SIG-M5 treated with dmso at 0.1 percent for 504 hours (cell line): ENCODE measurements at regions not wholly inside any gene's neighbourhood (a gene's known extent, or its start where the extent isn't known, plus 50 kb on each side); places are given as distances from the start of the nearest gene placed in this dataset.

Experiments
- DNase-seq: peaks from one replicate; lab custom pipeline; 2025; ENCODE audit not compliant: unreplicated experiment; lab: John Stamatoyannopoulos, UW

DNA sequence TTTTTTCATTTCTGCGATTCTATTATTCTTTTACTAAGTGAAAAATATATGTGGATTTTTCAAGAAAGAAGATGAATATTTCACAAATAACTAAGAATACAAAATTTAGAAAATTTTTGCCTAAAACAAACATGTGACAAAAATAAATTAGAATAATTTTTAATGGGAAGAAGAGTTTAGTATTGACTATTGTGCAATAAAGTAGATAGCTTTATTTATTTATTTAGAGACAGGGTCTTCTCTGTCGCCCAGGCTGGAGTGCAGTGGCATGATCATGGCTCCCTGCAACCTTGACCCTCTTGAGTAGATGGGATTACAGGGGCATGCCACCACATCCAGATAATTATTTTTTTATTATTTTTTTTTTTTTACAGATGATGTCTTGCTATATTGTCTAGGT lies 95.3 kb upstream of the PAQR3 start:
- no peak for DNase-seq

DNA sequence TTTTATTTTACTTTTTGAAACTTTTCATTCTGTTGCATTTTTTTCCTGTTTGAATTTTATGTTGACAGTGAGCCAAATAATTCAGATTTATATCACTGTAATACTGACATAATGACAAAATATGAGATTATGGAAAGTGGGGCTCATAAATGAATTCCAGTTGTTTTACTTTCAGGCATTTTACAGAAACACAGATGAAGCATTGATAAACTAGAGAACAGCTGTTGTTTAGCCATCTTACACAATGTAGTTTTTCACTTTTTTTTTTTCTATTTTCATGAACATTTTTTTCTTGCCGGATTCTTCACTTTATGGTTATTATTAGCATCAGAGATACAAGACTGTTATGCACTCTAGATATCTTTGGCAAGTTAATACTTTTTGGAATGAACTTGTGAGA lies 91.7 kb upstream of the PAQR3 start:
- no peak for DNase-seq

DNA sequence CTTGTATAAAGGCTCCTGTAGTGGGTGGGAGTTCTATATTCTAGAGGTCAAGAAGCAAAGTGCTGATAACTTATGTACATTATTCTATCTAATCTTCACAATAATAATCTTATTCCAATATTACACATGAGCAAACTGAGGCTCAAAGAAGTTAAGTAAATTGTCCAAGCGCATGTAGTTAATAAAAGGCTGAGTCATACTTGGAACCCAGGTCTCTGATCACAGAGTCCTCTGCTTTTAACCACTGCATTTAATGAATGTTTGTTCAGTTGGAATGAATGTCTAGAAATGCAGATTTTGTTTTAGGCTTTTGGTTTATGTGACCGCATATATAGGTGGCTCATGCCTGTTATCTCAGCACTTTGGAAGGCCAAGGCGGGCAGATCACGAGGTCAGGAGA lies 88.4 kb upstream of the PAQR3 start:
- DNase-seq = no peak

DNA sequence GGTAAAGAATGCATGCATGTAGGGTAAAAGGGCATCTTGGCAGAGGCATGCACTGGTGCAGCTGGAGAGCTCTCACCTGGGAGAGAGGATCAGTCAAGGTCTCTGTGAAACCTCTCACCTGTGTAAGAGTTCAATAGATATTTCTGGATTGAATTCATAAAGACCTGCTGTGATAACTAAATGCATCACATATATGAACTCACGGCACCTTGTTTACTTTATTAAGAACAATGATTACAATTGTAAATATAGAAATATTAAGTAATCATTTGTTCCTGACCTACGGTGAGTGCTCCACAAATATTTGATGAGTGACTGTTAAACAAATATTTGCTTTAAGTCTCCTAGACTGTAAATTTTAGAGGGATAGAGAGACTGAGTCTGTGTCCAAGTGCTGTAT lies 85.9 kb upstream of the PAQR3 start:
- DNase-seq = no peak

DNA sequence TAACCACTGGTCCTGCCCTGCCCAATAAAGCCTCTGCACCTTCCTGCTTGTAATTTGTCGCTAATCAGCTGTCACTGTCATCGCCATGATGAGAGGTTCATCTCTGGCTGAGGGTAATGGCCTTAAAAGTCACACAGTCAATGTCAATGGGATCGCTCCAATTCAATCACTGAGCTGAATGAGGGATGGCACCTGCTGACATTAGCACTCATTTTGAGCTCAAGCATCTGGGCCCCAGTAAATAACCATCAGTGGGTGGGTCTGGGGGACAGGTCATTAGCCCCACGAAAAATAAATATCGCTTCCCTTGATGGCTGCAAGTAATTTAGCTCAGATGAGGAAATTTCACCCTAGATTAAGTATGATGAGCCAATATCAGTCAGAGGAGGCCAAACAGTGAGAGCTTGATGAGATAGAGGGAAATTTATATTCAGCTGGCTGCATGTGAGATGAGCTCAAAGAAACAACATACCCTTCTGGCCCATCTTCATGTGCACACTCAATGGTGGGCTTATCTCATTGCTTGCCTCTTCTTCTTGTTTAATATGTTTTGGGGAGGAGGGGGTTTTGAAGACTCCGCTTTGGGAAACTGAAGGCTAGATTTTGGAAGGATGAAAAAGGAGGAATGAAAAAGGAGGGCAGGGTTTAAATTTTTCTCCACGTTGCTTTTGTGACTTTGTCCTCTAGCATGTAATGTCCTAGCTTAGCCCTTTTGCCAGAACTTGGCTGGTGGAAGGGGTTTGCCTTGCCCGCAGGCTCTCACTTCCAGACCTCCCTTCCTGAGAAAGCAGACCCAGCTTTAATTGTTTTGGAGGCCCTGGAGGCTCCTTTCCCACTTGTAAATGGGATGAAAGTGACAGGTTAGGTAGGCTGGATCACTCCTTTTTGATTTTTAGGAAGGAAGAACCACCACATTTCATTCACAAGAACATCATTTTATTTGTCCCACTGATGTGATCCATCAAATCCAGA lies 84.8 kb upstream of the PAQR3 start:
- DNase-seq = no peak

DNA sequence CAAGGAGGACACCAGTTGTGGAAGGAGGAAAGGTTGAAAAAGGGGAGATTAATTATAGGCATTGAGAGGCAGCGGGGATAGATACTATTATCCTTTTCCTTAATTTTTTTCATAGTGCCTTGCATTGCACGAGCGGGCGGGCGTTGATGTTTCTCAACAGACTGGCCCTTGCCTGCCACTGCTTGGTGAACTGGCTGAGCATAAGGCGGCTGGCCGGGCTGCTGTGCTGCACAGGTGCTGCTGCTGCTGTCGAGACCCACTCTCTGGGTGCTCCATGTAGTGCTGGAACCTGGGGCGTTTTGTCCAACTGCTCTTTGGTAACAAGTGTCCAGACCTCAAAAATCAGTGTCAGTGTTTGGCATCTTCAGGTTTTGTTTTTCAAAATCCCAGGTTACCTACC lies 83.3 kb upstream of the PAQR3 start:
- DNase-seq = no peak

DNA sequence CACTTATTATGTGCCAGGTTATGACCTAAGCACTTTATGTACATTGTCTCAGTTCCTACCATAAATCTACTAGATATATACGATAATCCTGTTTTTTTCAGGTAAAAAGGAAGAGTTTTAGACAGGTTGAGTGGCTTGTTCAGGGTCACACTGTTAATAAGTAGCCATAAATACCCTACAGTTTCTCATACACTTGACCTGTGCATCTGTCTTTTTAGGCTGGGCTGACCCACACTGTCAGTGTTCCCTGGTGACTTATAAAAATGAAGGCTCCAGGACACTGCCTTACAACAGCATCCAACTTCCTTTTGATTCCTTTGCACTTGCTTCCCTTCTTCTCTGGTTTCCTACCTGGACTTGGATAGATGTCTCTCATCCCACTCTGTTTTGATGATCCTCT lies 78.2 kb upstream of the PAQR3 start:
- no peak for DNase-seq

DNA sequence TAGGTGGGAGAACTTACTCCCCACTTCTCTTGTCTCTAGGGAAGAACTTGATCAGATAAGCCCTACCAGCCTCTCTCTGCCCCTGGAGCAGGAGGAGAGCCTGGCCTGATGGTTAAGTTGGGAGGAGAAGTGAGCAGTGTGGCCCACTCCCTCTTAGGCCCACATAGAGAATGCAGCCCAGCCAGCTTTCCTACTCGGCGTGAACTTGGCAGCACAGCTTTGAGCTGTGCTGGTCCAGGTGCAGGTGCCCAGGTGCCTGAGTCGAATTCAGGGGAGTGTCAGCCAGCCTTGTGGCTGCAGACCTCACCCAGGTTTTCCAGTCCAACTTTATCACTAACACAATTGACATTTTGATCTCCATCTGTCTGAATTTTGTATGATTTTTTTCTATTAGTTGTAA lies 77.6 kb upstream of the PAQR3 start:
- DNase-seq = no peak

DNA sequence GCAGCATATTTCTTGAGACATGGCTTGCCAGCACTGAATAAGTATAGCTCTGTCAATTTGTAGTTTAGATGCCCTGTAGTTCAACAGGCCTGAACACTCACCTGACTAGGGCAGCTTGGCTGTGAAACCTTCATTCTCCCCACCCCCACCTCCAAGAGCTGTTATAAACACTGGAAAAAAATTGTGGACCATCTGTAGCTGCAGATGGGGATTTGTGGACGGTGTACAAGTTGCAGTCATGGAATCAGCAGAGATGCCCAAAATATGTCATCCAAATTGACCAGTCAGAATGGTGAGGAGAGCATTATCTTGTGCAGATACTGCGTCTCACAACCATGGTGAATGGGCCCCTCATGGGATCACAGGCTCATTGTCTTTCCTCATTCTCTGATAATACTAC lies 76.2 kb upstream of the PAQR3 start:
- no peak for DNase-seq

DNA sequence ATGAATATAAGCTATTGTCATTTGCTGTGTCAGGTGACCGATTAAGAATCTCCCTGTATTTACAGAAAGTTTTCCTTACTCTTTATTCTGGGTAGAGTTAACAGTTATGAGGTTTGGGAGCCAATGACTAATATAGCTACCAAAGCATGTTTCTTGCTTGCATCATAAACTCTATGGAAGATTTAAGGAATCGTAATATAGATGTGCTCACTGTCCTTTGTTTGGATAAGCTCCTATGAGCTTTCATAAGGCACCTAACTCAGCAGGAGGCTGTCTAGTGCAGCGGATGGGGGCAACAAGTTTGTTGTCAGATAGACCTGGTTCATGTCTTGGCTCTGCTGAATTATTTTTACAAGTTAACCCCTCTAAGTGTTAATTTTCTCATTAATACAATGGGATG lies 75.0 kb upstream of the PAQR3 start:
- DNase-seq = no peak

DNA sequence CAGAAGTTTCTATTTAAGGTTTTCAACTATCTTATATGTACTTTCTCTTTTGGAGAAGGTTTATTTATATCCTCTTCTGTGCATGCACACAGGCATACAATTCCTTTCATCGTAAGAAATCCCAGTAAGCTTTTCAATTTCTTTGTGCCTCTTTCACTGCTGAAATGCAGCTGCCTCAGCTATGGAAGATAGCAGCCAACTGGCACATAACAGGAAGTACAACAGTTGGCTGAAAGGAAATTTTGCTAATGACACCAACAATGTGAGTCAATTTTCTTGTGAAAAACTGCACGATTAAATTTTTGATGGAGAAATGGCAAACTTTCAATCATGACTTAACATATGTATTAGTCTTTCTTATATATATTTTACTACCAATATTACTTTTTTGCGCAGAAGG lies 74.5 kb upstream of the PAQR3 start:
- no peak for DNase-seq

DNA sequence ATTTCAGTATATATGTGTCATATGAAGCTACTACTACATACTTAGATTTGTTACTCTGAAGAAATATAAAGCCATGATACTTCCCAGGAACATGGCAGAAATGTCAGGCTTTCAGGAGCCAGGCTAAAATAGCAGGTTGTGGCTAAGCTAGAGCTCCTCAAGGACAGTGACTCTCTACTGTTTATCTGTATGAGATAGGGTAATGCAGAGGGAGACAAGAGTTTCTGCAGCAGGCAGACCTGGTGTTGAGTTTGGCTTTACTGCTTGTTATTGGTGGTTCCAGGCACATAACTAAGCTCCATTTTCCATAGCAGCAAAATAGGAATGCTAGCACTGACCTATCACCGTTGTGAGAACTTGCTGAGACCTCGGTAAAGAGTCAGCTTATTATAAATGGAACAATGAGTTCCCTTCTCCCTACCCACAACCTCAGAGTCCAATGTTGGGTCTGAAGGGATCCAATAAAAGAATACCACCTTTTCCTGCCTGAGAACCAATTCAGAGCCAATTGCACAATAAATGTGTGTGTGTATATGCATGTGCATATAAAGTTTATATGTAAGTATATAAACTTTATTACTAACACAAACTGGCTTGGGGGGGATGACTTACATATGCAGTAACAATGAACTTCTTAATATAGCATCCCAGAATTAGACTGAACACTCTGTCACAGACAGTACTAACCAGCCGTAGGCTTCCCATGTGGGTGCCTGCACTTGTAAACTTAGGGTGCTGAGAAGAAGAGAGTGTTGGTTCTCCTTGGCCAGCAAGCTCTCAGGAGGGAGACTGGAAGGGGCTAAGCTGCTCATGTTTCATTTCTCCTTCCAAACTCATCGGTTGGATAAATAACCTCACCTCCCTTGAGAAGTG lies 51.9 kb upstream of the PAQR3 start:
- DNase-seq = no peak

DNA sequence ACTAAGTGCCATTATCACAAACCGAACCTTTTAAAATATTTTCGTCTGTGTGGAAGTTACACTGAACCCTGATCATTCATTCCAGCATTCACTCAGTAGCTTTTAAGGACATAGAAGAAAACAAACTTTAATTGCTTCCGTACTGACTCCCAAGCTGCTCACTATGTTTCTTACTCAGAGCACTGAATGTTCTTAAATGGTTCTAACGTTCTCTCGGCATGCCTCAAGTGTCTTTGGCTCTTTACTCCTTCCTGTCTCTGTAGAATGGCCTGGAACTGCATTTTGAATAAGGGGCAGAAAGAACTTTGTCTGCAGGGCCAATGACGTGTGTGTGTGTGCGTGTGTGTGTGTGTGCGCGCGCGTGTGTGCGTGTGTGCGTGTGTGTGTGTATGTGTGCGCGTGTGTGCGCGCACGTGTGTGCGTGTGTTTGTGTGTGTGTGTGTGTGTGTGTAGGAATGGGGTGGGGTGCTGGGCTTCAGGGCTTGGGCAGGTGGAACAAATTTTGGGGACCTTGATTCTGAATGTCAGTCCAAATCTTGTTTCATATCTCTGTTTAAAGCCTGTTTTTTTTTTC lies 50.5 kb upstream of the PAQR3 start:
- DNase-seq = no peak
